ENCODE measurements at regions not wholly inside any gene's neighbourhood (a gene's known extent, or its start where the extent isn't known, plus 50 kb on each side); places are given as distances from the start of the nearest gene placed in this dataset.

DNA sequence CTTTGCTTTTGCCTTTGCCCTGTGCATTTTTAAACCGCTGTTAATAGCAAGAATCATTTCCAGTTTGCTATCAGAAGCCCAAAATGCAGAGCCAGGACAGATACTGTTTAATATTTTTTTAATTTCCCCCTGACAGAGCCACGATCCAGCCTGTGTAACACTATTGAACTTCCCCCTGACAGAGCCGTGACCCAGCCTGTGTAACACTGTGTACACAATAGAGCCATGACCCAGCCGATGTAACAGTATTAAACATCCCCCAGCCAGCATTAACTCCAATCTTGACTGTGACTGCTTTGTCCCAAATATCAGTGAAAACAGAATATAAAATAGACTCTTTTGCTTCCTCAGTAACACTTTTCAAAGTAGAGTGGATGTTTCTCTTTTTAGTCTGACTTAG, 607.9 kb upstream of the CDH5 start:
- no peak for TF ChIP-seq POLR2AphosphoS5 (IDR thresholded peaks at IDR 0.05; ENCODE audit: borderline replicate concordance, low read depth, low read length)
- TF ChIP-seq EZH2 (IDR thresholded peaks at IDR 0.05), result no peak
- no peak for TF ChIP-seq FOXP2 (optimal IDR thresholded peaks at IDR 0.05; ENCODE audit: control extremely low read depth, extremely low read length, insufficient read depth)
